Activated CD4-positive, alpha-beta T cell treated with anti-CD3 and anti-CD28 coated beads, Interleukin-2, amount 50 U/mL, for 16 hours (primary cell): ENCODE measurements at regions not wholly inside any gene's neighbourhood (a gene's known extent, or its start where the extent isn't known, plus 50 kb on each side); places are given as distances from the start of the nearest gene placed in this dataset.

Experiments used
- DNase-seq: peaks from one replicate; pipeline ENCODE4 v3.0.0-alpha.2; 2020

DNA sequence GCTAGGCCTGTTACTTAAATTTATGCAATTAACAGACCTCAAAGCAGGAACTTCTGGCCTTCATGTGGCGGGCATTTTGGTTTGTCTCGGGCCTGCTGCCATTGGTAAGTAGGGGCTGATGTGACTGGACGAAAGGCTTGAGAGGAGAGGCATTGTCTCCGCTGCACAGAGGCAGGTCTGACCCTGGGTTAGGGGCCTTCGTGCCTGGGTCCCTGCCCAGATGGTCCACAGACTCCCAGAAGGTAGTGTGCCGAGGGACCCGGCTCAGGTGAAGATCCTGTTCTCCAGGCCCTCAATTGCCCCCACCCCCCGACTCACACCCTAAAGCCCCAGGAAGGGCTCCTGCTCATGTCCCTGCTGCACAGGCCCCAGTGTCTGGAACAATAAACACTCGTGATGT is 764.9 kb downstream of the TMEM182 start:
- DNase-seq, result no peak

- no peak for DNase-seq
Measured at GRCh38 chr2:103527278-103527677, 765.4 kb downstream of the TMEM182 start.

DNA sequence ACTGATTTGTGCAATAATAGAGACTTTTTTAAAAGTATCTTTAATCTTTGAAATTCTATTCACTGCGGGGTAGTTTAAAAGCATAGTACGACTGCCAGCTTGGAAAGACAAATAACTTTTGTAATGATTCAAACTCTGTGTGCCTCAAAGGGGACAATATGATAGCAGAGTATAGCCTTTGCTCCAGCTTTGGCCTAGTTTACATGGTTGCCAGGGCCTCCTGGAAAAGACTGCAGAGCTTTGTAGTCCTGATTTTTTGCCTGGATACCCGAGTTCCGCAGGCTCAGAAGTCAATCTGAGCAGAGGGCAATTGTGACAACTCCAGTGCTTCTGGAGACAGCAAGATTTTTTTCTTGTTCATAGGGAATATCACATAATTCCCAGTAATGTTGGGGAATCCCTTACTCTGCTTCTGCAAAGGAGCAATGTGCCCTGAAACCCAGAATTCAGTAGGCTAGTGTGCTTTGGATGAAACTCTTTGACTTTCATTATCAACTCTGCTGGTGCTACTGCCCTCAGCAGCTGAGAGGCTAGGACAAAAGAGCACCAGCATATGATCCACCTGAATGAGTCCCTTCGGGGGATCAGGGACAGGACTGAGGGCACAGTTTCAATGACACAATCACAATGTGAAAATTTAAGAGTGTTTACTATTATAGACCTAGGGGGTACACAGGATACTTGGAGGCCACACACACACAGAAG is 768.1 kb downstream of the TMEM182 start:
- DNase-seq, result no peak

DNA sequence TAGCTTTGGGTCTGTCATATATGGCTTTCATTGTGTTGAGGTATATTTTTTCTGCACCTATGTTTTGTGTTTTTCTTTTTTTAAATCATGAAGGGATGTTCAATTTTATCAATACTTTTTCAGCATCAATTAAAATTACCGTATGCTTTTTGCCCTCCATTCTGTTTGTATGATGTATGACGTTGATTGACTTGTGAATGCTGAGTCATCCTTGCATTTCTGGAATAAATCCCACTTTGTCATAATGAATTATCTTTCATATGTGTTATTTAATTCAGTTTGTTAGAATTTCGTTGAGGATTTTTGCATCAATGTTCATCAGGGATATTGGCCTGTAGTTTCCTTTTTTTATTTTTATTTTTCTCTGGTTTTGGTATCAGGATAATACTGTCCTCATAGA is 790.9 kb downstream of the TMEM182 start:
- DNase-seq, result no peak

DNA sequence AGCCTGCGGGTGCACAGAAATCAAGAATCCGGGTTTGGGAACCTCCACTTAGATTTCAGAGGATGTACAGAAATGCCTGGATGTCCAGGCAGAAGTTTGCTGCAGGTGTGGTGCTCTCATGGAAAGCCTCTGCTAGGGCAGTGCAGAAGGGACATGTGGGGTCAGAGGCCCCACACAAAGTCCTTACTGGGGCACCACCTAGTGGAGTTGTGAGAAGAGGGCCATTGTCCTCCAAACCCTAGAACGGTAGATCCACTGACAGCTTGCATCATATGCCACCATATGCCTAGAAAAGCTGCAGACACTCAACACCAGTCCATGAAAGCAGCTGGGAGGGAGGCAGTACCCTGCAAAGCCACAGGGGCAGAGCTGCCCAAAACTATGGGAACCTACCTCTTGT is 833.0 kb downstream of the TMEM182 start:
- no peak for DNase-seq

- DNase-seq, result no peak
Measured at GRCh38 chr2:103605071-103605780, 843.4 kb downstream of the TMEM182 start.

DNA sequence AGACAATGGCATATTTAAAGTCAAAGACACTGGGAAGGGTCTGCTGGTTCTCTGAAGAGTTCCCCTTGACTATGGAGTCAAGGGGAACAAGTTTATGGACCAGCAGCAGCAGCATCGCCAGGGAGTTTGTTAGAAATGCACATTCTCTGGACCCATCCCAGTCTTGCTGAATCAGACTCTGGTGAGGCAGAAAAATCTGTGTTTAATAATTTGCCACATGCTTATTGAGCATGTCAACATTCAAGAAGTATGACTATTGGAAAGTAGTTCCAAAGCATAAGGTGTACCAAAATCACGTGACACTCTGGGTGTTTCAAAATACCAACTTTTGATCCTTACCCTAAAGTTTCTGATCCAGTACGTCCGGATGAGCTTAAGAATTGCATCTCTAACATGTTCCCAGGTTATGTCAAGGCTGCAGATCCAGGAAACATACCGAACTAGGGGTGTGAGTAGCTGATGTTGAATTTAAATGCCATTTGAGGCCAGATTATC is 853.8 kb downstream of the TMEM182 start:
- no peak for DNase-seq

GRCh38 chr2:103616891-103617290 is 855.1 kb downstream of the TMEM182 start:
- DNase-seq, result no peak

DNA sequence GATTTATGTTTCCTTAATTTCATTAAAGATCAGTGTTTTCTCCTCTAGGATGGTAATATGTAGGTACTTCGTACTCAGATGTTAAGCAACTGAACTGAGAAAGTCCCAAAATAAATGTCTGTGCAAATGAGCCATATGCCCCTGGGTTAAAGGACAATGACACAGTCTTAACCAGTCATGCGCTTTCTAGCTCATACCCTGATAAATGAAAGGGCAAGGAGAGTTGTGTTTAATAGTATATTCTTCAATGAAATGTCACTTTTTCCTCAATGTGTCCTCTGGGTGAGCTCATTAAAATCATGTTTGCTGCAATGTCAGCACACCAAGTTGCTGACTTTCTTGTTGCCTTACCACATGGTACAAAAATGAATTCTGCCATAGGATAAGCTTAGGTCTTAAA is 856.3 kb downstream of the TMEM182 start:
- DNase-seq, result no peak

DNA sequence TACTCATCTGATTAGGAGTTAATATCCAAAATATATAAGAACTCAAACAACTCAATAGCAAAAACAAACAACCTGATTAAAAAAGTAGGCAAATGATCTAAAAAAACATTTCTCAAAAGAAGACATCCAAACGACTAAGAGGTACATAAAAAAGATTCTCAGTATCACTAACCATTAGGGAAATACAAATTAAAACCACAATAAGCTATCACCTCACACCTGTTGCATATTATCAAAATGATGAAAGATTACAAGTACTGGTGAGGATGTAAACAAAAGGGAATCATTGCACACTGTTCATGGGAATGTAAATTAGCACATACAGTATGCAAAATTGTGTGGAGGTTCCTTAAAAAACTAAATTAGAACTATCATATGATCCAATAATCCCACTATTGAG is 865.5 kb downstream of the TMEM182 start:
- no peak for DNase-seq

GRCh38 chr2:103638978-103639377 is 877.1 kb downstream of the TMEM182 start:
- no peak for DNase-seq

DNA sequence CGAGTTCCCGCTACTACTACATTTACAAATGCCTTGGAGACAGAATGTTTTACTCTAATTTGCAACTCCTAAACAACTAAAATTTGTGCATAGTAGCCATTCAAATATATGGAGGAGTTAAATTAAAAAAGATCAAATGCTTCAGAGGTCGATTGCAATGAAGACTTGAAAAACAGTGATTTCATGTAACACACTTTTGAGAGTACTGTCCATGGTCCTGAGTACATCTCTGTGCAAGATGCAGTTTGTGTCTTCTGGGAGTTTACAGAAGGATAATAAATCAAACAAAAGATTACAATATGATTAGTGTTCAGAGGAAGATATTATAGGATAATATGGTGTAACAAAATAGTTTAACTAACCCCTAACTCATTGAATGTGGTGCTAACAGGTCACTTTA is 894.7 kb downstream of the TMEM182 start:
- DNase-seq, result no peak

DNA sequence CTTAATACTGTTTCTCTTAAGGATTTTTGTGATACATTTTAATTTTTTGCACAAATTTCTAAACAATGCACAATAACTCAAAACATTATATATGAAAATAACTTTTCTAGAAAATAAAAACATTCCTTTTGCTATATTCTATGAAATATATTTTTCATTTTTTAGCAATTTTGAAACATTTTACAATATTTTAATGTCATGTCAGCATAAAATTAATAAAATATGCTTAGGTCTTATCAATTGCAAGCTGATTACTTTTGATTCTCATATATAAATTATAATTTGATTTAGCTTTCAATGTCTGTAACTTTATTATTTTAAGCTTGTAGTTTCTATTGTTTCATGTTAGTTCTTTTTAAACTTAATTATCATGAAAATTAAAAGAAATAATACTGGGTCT is 898.7 kb downstream of the TMEM182 start:
- DNase-seq, result no peak

DNA sequence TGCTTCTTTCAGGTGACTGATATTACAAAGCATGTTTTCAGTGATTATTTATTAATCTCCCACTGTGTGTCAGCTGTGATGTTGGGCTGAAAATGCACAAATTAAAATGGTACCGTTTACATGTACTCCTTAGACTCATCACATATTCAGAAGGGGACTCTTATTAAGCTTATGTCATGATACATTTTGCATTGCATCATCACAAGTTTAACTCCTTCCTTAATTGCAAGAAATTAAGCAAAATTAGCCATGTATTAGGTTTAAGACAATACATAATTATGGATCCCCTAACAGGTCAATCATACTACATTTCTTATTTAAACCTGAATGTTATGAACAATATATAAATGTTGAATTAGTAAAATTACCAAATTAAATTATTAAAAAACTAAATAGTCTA is 899.1 kb downstream of the TMEM182 start:
- no peak for DNase-seq

GRCh38 chr2:103664690-103665089 is 902.9 kb downstream of the TMEM182 start:
- DNase-seq, result no peak

GRCh38 chr2:103667335-103667884 is 905.6 kb downstream of the TMEM182 start:
- no peak for DNase-seq

GRCh38 chr2:103669531-103669930 is 907.7 kb downstream of the TMEM182 start:
- DNase-seq, result no peak
